Middle frontal gyrus (tissue), 1 donor: ENCODE measurements at regions not wholly inside any gene's neighbourhood (a gene's known extent, or its start where the extent isn't known, plus 50 kb on each side); places are given as distances from the start of the nearest gene placed in this dataset.

Experiments used
- DNase-seq: peaks from one replicate; pipeline ENCODE4 v3.0.0-alpha.2; 2015; ENCODE audit warnings: low spot score; ENCODE audit errors: extremely low spot score

- peak; percentile 45 for DNase-seq
These were observed 69.0 kb upstream of the VOPP1 start for GRCh38 chr7:55641273-55641691.

GRCh38 chr7:55639640-55640039 lies 67.3 kb upstream of the VOPP1 start:
- no peak for DNase-seq

DNA sequence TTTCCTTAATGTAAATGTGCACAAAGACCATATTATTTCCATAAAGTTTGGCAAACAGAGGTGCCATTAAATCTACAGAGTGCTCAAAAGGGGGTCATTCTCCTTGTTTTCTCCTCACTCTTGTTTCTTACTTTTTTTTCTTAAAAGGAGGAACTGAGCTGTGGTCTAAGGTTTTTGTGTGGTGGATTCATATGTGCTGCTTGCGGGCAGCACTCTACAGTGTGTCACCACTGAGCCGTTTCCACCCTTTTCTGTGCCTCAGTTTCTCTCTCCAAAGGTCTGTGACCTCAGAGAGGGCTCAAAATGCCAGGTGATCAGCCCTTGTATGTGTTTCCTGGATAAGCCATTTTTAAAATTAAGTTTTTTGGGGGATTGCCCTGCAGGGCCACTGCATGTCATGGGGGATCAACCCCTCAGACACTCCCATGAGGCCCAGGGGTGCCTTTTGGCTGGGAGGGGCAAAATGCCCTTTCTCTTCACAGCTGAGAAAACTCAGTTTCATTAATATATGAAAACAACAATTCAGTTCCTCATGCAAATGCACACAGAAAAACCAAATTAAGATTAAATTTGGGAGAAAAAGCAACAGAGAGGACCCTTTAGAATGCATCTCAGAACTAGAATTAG lies 56.9 kb upstream of the VOPP1 start:
- no peak for DNase-seq

DNA sequence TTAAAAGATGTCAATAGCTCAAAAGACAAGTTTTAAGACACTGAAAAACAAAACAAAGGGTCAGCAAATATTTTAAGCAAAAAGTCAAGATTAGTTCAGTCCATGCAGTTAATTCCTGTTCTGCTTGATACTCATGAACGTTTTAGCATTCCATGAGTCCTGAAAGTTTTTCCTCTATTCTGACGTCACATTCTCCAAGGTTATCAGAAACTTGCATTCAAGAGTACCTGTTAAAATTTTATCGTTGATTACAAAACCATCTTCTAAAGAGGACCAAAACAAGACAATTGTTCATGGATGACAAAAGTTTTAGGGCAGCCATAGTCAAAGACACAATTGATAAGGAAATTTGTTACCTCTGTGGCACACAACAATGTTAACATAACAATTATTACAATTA lies 52.5 kb upstream of the VOPP1 start:
- DNase-seq: no peak

DNA sequence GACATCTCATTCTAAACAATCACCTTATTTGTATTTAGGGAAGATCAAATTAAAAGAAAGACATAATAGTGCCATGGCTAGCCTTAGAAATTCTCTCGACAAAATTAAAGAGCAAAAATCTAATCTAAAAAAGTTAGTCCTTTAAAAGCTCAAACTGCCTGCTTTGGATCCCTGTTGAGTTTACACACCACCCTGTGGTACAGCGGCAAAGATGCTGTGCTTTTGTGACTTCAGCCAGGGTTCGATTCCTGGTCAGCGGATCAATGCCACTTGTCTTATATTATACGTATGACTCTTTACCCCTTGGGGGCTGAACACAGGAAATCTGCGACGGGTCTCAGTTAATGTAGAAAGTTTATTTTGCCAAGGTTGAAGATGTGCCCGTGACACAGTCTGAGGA lies 51.3 kb upstream of the VOPP1 start:
- DNase-seq: no peak

DNA sequence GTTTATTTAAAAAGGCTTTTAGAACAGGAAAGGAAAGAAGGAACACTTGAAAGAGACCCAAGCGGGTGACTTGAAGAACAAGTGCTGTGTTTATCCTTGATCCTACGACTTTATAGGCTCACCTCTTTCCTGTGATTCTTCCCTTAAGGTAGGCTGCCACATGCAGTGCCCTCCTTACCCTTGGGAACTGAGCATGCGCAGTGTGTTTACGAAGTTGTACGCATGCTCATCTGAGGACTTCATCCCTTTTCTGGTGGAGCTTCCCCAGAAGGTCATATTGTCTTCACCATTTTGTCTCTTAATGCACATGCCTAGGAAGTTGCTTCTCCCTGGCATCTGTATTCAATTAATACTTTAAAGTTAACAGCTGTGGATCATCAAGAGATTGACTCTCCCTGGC lies 49.9 kb upstream of the VOPP1 start:
- DNase-seq: no peak
